ENCODE measurements at regions not wholly inside any gene's neighbourhood (a gene's known extent, or its start where the extent isn't known, plus 50 kb on each side); places are given as distances from the start of the nearest gene placed in this dataset.

DNA sequence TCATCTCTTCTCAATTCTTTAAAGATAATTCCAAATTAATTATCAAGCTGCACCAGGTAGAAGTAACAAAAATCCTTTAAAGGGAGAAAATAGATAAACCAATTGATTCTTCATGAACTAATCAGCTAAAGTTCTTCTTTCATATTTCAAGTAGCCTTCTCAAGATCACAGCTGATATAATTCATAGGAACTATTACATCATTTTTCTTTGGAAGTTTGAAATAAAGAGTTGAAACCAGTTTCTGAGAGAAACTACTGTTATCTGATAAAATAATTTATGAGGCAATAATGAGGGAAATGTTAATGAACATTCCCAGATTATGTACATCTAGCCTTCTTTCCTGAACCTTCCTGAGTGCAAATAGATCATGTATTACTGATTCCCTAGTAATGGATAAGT lies 484.9 kb downstream of the METTL4 start:
- DNase-seq = no peak

DNA sequence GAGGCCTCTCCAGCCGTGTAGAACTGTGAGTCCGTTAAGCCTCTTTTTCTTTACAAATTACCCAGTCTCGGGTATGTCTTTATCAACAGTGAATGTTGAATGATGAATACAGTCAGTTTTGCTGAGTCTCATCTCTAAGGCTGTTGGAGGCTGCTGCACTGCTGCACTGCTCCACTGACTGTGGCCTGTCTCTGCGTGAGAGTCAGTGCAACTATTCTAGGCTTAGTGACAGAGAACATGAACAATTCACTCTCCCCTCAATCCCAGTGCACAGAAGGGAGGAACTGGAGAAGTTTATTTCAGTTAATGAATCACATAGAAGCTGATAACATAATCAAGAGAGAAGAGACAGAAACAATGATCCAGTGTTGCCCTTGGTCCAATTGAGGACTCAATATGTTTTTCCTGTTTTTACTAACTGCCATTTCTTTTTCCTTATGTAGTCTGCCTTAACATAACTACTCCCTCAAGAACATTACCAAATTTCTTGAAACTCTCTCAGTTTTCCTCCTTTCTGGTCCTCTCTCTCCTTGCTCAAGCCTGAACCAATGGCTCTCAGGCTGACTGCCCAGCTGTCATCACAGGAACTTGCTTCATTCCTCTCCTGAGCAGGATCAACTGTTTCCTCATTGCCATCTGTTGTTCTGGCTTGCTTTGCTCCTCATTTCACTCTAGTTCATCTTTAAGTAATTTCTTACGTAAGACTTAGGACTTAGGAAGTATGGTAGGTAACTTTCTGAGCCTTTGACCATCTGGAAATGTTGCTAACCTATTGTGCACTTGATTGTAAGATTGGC lies 483.2 kb downstream of the METTL4 start:
- DNase-seq = no peak

DNA sequence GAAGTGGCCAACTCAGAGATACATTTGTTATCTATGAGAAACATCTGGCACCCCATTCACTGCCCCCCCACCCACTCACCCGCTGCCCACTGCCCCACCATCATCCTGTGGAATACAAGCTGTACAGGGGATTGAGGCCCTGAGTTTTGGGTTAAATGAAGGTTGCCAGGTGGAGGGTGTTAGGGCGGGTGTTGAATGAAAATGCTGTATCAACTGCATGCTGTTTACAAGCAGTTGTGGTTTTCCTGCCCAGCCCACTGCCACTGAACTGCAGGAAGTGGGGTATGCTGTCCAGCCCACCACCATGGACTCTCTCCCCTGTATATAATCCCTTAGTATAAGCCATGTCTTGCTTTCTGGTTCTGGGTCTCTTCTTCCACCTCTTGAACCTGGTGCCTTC lies 481.9 kb downstream of the METTL4 start:
- no peak for DNase-seq

DNA sequence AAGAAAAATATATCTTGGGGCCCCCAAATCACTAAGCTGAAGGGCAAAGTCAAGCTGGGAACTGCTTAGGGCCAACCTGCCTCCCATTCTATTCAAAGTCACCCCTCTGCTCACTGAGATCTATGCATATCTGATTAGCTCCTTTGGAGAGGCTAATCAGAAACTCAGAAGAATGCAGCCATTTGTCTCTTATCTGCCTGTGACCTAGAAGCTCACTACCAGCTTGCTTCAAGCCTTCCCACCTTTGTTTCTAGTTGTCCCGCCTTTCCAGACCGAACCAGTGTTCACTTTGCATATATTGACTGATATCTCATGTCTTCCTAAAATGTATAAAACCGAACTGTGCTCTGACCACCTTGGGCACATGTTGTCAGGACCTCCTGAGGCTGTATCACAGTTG lies 479.4 kb downstream of the METTL4 start:
- DNase-seq = no peak

DNA sequence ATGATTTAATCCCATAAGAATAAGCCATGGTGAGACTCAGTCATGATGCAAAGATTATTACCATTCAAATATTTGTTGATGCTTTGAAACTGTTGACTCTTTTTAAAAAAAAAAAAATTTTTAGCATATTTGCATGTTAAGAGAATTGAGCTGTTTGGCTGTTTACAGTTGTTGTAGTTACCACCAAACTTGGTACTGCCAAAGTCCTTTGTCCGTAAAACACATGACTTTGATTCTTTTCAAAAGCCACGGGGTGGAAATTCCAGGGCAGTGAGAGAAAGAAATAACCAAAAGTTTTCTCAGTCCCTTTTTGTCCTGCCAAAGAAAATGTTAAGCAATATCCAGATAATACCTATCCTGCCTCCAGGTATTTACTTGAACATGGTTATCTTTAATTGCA lies 474.8 kb downstream of the METTL4 start:
- DNase-seq = no peak

DNA sequence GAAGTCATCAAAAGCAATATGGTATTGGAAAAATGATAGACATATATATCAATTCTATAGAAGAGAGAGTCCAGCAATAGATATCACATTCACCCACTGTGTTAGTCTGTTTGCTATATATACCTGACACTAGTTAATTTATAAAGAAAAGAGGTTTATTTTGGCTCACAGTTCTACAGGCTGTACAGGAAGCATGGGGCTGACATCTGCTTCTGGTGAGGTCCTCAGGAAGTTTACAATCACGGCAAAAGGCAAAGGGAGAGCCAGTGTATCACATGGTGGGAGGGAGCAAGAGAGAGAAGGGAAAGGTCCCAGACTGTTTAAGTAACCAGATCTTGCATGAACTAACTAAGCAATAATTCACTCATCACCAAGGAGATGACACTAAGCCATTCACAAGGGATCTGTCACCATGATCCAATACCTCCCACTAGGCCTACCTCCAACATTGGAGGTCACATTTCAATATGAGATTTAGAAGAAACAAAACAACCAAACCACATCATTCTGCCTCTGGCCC lies 470.6 kb downstream of the METTL4 start:
- no peak for DNase-seq

DNA sequence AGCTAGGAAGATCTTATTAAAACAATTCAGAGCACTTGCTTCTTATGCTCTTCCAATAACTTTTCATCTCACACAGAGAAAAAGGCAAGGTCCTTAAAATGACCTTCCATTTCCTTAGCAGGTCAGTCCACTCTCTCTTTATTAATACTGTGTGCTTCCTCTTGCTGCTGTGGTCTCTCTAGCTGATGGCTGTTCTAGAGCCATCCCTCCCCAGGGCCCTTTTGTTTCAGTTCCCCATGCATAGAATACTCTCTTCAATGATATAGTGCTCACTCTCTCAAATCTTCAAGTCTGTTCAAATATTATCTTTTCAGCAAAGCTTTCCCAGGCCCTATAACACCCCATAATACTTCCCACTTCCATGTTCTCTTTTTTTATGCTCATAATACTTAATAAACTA lies 469.3 kb downstream of the METTL4 start:
- no peak for DNase-seq

DNA sequence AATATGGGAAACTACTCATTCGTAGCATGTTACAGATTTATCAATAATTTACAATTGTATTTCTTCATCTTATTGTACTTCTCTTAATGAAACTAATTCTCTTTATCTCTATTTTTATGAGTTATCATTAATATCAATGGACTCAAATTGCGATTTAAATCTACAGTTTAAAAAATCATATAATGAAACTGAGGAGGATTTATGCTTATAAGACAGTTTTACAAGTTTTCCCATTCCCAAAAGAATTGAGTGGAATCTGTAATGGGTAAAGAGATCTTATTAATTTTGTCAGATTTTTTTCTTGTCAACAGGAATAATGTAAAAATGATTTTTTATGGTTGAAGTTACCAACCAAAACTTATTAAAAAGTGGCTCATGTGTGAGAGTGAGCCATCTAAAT lies 468.0 kb downstream of the METTL4 start:
- DNase-seq = no peak

DNA sequence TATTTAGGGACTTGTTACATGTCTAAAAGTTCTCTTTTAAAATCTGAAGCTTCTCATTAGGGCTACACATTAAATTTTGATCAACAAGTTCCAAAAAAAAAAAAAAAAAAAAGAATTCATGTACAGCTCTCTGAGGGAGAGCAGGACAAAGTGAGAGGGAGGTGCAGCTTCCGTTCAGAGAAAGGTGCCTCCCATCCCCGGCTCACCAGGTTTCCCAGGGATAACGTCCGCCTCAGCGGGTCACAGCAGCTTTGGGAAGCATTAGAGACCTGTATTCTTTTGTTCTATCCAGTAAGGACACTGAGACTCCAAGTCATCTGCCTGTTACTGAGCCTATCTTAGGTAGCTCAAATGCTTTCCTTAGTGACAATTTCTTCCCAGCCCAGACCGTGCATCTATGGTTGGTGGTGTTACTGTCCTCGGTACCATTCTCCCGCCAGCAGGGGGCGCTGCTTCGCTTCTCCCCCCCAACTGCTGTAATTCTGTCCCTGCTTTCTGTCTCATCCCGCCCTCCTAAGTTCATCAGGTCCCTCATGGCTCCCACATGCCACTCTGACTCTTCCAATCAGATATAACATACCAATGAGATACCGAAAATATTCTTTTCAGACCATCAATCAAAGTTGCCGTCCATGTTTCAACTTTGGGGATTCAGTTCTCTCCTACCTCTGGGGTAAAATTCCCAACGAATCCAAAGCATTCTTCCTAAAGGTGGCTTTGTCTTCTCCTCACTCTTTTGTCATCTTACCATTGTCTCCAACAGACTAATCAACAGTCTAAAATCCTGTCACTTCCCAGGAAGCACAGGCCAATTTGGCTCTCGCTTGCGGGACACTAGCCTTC lies 466.5 kb downstream of the METTL4 start:
- no peak for DNase-seq

DNA sequence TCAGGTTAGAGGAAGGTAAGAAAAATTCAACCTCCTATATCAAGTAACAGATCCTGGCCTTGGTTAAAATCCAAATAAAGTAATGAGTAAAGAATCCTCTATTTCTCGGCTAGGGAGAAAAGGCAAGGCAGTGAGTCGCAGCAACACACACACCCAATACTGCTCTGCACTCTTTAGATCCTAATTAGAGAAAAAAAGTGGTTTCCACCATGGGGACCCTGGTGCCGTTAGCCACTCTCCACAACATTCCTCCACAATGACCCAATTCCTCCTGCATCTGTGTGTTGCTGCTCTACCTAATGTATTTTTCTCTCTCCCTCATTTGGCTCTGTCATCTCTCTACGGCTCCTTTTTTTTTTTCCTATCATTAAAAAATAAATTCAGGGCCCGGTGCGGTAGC lies 462.7 kb downstream of the METTL4 start:
- DNase-seq = no peak

DNA sequence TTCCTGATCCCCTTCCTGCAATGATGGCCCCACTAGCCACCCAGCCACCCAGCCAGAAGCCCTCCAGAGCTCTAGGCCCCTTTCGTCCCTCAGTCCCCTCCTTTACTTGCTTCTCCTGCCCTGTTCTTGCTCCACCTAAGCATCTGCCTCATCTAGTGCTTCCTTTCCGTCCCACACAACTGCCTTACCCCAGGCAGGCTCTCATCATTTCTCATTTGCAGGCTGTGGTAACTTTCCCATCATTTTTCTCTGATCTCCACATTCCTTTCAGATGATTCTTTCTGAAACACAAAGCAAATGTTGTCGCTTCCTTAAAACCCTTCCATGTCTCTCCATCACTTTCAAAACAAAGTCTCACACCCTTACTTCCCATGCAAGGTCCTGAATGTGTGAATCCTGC lies 459.8 kb downstream of the METTL4 start:
- DNase-seq = no peak

DNA sequence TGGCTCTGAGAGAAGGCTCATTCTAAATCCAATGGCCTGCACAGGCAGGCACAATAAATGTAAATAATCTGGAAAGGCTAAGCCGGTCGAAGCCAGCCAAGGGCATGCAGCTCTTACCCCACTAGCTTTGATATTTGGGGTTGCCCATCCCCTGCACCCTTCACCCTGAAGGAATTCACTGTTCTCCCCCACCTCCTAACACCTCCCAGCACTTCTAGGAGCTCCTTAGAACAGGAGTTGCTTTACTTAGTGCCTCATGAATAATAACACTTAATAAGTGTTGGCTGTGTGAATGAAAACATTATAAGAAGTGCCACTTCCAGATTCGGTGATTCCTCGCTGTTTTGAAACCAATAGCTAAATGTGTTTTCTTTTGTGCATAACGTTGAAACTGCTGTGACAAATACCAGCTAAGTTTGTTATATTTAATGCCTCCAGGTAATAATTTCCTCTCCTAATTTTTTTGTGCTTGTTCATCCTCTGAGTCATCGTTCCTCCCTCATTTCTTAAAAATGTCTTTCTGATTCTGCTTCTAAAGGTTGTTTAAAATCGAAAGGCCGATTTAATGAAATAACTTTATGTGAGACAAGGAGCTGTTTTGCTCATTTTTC lies 458.8 kb downstream of the METTL4 start:
- no peak for DNase-seq

DNA sequence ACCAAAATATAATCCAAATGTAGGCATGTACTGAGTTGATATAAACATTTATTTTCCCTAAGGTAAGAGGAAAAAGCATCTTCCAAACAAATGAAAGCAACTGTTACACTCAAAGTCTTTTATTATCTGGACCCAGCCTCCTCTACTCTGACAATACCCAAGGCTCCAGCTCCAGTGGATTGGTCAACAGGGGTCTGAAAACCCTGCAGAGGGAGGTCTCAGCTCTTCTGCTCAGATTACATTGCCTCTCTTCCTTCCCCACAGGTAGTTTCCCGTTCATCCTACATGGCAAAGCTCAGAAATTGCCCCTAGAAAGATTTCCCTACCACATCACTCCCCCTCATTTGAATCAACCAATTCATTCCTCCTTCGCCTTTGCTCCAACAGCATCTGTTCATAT lies 457.0 kb downstream of the METTL4 start:
- DNase-seq = no peak

DNA sequence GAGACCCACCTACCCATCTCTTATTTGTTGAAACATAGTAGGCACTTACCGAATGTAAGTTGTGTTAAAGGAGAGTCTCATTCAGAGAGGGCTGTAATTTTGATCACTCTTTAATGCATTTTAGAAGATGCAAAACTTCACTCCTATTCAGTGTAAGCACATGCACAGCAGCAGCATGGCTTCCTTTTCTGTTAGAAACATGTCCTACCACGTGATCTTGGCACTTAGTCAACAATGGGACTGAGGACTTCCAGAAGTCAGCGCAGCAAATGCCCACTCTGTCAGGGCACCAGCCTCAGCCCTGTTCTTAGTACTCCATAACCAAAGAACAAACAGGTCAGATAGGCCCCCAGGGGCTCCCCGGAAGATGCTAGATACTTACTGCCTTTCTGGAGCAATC lies 456.5 kb downstream of the METTL4 start:
- no peak for DNase-seq

DNA sequence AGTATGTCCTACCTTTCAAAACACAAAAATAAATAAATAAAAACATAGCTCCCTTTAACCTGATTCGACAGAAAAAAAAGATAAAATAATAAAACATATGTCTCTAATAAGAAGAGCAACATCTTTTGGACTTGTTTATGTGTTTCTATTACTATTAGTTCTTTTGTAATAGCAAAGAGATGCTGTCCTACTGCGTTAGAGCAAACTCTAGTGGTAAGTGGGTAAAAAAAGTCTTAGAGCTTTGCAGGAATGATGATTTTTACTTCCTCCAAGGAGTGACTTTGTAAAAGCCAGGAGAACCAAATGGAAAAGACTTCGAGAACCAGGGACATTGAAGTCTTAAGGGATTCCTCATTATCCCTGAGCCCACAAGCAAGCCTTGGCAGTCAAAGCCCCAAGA lies 450.1 kb downstream of the METTL4 start:
- no peak for DNase-seq

DNA sequence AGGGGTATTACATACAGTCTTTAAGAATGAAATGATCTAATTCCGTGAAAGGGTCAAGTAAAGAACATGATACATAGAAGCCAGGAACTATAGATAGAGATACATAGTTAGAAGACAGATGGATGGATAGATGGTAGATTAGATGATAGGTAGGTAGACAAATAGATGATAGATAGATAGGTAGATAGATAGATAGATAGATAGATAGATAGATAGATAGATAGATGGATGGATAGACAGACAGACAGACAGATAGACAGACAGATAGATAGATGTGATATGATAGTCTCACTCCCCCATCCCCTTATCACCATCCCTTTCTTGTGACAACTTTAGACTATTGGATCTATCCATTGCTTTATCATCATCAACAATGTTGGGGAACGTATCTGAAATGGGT lies 448.2 kb downstream of the METTL4 start:
- no peak for DNase-seq

DNA sequence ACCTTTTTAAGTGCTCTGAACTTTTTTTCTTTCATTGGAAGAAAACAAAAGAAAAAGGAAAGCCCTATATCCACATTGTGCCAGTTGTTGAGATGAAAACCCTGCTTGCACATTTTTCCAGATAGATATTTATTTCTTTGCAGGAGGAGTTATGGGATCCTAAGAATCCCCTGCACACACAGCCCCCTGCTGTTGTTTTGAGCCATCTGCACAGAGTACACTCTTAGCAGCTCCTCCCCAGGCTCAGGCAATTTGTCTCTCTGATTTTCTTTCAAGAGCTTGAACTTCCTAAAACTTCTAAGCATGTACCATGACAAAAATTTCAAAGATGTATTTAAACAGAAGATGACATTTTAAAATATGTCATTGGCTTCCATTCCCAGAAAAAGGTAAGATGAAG lies 436.9 kb downstream of the METTL4 start:
- DNase-seq = no peak

DNA sequence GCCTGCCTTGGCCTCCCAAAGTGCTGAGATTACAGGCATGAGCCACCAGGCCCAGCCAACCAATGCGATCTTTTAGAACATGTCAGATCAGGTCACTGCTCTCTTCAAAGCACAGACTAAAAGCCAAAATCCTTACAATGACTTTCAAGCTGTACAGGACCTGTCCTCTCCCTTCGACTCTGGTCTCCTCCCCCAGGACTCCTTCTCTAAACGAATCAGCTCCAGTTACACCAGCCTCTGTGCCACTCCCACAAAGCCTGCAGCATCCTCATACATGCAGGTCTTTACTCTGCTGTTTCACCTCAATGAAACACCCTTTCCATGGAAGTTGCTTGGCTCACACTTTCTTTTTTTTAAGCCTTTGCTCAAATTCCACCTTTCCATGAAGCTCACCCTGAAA lies 436.0 kb downstream of the METTL4 start:
- no peak for DNase-seq

DNA sequence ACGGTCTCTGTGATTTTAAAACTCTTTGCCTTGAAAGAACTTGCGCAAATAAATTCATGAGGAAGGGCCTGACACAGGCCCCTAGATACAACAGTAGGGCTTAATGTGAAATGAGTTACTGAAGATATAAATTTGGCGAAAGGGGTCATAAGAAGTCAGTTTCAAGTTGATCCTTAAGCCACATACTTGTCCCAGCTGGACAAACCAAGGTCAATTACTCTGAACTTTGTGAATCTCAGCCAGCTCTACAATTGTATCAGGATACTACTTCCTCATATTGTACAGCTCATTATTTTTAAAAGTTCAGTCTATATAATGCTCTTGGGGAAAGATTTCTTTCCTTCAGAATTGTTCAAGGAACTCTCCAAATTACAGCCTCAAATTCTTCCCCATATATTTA lies 432.8 kb downstream of the METTL4 start:
- DNase-seq = no peak

DNA sequence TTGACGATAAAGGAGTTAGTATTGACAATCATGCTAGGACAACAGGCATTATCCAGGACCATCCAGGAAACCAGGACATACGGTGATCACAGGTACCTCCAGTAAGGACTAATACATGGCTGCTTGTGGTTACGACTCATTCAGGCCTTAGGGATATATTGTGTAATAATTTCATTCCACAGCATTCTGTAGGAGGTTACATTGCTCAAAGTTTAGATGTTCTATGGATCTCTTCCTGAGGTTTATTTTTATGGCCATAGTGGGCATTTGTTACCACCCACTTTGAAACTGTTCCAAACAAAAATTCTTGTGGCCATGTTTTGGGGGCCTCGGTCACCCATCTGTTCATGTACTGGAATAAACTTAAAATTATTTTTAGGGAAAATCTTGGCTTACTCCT lies 431.6 kb downstream of the METTL4 start:
- DNase-seq = no peak

DNA sequence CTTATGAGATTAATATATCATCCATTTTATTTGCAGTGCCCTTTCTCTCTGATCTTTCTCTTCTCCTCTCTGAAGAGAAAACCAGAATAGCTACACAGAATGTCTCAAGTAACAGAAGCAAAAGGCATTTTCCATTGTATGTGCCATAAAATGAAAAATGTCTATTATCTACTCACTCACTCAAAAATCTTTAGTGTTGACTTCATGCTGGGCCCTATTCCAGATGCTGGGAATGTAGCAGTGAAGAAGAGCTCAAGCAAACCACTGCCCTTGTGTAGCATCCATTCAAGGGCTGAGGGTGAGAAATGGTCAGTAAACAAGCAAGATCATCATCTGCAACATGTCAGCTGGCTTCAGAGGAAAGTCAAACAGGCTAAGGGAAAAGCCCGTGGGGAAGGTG lies 427.7 kb downstream of the METTL4 start:
- no peak for DNase-seq

DNA sequence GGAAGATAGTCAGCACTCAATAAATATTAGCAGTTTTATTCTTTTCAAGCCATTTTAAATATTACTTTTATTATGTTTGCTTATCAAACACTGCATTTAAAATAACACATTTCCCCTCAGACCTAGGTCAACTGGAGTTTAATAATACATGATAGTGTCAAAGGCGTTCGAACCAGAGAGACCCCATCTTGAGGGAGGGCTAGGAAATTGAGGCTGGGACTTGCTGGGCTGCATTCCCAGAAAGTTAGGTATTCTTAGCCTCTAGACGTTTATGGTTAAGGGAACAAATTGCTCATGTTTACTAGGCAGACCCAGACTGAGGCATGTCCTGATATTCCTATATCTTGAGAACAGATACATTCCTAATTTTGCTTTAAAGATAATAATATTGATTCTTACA lies 426.5 kb downstream of the METTL4 start:
- DNase-seq = no peak

DNA sequence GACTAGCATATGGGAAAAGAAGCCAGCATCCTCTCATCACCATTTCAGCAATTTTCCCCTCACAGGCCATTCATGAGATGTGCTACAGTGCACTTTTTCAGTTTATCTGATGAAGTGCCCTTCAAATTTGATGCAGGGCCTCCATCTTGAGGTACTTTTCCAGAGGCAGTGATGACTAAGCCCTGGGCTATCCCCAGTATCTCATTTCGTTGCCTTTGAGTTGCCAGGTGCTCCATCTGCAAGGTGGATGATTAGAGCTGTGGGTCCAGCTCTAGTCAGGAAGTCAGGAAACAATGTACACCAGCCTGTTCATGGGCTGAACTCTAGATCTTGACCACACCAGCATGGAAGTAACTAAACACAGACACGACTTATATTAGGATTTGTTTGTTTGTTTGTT lies 425.2 kb downstream of the METTL4 start:
- DNase-seq = no peak

DNA sequence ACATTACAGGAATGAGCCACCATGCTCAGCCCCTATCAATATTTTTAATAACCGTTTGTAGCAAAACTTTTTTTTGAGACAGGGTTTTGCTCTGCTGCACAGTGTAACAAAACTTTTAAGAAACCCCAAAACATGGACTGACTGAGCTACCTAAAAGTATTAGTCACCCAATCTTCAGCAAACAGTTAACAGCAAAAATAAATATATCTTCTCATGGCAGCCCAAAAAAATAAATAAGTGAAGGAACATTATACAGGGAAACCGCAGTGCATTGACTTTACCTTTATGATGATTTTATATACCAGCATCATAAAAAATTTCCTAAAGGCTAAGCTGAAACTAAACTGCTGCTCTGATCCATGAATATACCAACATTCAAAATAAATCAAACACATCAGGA lies 424.6 kb downstream of the METTL4 start:
- DNase-seq = no peak

All from NCI-H1694 treated with DMSO at 0.1 percent for 48 hours (cell line).